ENCODE measurements at regions not wholly inside any gene's neighbourhood (a gene's known extent, or its start where the extent isn't known, plus 50 kb on each side); places are given as distances from the start of the nearest gene placed in this dataset.

DNA sequence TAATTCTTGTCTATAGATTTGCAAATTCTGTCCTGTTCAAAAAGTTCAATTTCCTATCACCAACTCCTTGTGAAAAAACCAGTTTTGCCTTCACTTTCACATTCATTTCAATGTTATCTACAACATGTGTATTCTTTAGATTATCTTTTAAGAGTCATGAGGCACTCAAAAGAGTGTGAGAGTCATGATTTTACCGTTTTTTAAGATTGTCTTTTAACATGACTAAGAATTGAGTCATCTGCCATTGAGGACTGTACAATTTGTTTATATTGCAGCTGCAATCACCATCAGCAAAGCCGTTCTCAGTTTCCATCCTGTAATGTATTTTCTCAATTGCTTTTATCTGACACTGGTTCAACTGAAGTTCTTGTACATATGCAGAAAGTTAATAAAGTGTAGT, 275.8 kb downstream of the LNPK start:
- Histone ChIP-seq H3K4me2 (ENCODE audit: insufficient read depth, low read length) (no peak overlapping the region), H3K9me3 (replicated peaks; ENCODE audit: control insufficient read depth, insufficient read depth, low read length) (no peaks in the 10 kb centered on the region), H3K4me1 (ENCODE audit: control insufficient read depth, extremely low read depth, insufficient read depth, low read length) (no peaks in the 10 kb centered on the region), H3K79me2 (ENCODE audit: control insufficient read depth, insufficient read depth, low read length) (no peaks in the 10 kb centered on the region), H3K27me3 (ENCODE audit: control insufficient read depth in 2 of 2, insufficient read depth in 2 of 2, low read length in 2 of 2) (no peaks in the 10 kb centered on the region), H3K27ac (ENCODE audit: insufficient read depth, low read depth, low read length) (no peak overlapping the region), H3K9ac (replicated peaks; ENCODE audit: extremely low read depth, insufficient read depth, low read length) (no peak overlapping the region), H2AFZ (ENCODE audit: low read depth, low read length) (no peak overlapping the region), H4K20me1 (replicated peaks; ENCODE audit: control insufficient read depth, extremely low read depth, insufficient read depth, low read length) (no peaks in the 10 kb centered on the region), H3K9me1 (replicated peaks; ENCODE audit: control insufficient read depth, extremely low read depth, insufficient read depth, low read length) (no peaks in the 10 kb centered on the region), H3K36me3 (ENCODE audit: control insufficient read depth in 2 of 2, extremely low read depth in 1 of 2, insufficient read depth in 2 of 2, low read length in 2 of 2) (no peaks in the 10 kb centered on the region), H3K4me3 (replicated peaks in 1 of 3; ENCODE audit: insufficient read depth in 1 of 3, low read depth in 1 of 3, low read length in 3 of 3) (no peak overlapping the region)
- no TSS peak for BruUV-seq (replicated peaks)
- FAIRE-seq (no peak), DNase-seq (ENCODE audit: low read depth, low spot score) (no peak)
- dilution Hi-C loops (cut with MboI; ENCODE audit: extremely low pct_ligation_motif_present, low sequenced_read_pairs) (no loop called here), intact Hi-C loops (cut with micrococcal nuclease) (no loop called here)
- POLR2A ChIA-PET, result no interaction called here
- CTCF ChIA-PET, result no interaction called here
- TF ChIP-seq FOS (IDR thresholded peaks at IDR 0.05; ENCODE audit: borderline replicate concordance, insufficient read depth, low read length) (no peak), POLR2AphosphoS5 (IDR thresholded peaks at IDR 0.05; ENCODE audit: insufficient read depth, low read depth, low read length) (no peak), GATA2 (IDR thresholded peaks at IDR 0.05; ENCODE audit: insufficient read depth, insufficient read length, low read depth, low read length) (no peak), MYC (IDR thresholded peaks at IDR 0.05; ENCODE audit: low read depth, low read length) (no peak), JUN (IDR thresholded peaks at IDR 0.05; ENCODE audit: borderline replicate concordance, insufficient read depth, insufficient read length, low read depth) (no peak), EZH2 (IDR thresholded peaks at IDR 0.05; ENCODE audit: borderline replicate concordance, low read depth, low read length, severe bottlenecking) (no peak), CTCF (IDR thresholded peaks at IDR 0.05; ENCODE audit: extremely low read depth in 1 of 2, insufficient read depth in 1 of 2, low read depth in 1 of 2, low read length in 2 of 2) (no peak), POLR2A (IDR thresholded peaks at IDR 0.05; ENCODE audit: low read depth, low read length) (no peak)
- TF ChIP-seq, protein P1, sequence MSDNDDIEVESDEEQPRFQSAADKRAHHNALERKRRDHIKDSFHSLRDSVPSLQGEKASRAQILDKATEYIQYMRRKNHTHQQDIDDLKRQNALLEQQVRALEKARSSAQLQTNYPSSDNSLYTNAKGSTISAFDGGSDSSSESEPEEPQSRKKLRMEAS (IDR thresholded peaks at IDR 0.05; ENCODE audit: insufficient read depth, insufficient read length), result no peak

Measured in endothelial cell of umbilical vein (primary cell).